ENCODE measurements at regions not wholly inside any gene's neighbourhood (a gene's known extent, or its start where the extent isn't known, plus 50 kb on each side); places are given as distances from the start of the nearest gene placed in this dataset.
"Not testable (repeated sequence)": the region's sequence is repeated elsewhere in the genome, so short reads cannot be mapped to it uniquely, and the experiment has no call there.

DNA sequence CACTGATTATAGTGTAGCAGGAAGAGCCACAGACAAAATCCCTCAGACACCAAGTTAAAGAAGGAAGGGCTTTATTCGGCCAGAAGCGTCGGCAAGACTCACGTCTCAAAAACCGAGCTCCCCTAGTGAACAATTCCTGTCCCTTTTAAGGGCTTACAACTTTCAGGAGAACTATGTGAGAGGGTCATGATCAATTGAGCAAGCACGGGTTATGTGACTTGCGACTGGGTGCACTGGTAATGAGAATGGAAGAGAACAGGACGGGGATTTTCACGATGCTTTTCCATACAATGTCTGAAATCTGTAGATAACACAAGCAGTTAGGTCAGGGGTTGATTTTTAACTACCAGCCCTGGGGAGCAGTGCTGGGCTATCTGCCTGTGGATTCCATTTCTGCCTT, 116.7 kb downstream of the MFAP3L start:
- Mint-ChIP-seq H3K36me3 (no peaks in the 10 kb centered on the region), H3K27ac (no peak overlapping the region), H3K4me1 (peaks cover 2% of the 10 kb centered on the region), H3K4me3 (no peak overlapping the region), H3K27me3 (peaks cover 2% of the 10 kb centered on the region), H3K9me3 (no peaks in the 10 kb centered on the region)
- ATAC-seq (ENCODE audit: low read depth) (no peak), DNase-seq (ENCODE audit: low spot score in 2 of 2) (no peak)

DNA sequence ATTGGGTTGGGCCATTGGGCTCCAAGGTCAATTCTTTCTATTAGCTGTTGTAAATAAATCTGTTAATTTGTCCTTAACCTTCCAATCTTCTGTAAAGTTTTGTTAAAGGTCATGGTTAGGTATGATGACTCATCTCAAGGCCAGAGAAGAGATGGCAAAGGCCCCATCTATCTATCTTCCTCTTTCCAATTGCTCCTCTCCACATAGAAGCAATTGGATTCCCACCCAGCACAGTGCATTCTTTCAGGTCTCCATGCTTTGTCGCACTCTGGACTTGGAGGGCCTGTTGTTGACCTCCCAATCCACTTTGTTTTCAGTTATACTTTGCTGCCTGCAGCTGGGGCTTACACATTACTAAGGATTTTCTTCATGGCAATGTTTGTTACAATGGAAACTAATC, 118.5 kb downstream of the MFAP3L start:
- peaks cover 2% of the 10 kb centered on the region for H3K4me1 Mint-ChIP-seq
- ATAC-seq (ENCODE audit: low read depth) (no peak), DNase-seq (ENCODE audit: low spot score in 2 of 2) (no peak)
- H3K9me3 Mint-ChIP-seq = no peaks in the 10 kb centered on the region
- H3K27me3 Mint-ChIP-seq = peaks cover 7% of the 10 kb centered on the region
- no peak overlapping the region for H3K4me3 Mint-ChIP-seq
- H3K27ac Mint-ChIP-seq = no peak overlapping the region
- H3K36me3 Mint-ChIP-seq = no peaks in the 10 kb centered on the region

DNA sequence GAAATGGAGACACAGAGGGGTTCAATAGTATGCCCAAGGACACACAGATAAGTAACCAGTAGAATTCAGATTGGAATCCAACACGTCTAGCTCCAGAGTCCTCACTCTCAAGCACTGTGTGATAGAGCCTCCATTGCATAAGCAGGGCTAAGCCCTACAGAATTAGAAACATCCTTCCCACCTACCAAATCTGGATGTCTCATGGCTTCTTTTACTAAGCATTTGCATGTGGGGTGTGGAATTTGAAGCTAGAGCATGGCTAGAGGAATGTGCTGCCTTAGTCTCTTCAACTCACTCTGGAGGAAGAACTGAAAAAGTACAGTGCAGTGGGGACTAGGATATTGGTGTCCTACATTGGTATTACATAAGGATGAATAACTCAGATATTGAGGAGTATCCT, 119.4 kb downstream of the MFAP3L start:
- DNase-seq (ENCODE audit: low spot score in 2 of 2) (no peak), ATAC-seq (ENCODE audit: low read depth) (no peak)
- Mint-ChIP-seq H3K27ac (no peak overlapping the region), H3K4me1 (peaks cover 2% of the 10 kb centered on the region), H3K4me3 (no peak overlapping the region), H3K9me3 (no peaks in the 10 kb centered on the region), H3K36me3 (no peaks in the 10 kb centered on the region), H3K27me3 (peaks cover 7% of the 10 kb centered on the region)

DNA sequence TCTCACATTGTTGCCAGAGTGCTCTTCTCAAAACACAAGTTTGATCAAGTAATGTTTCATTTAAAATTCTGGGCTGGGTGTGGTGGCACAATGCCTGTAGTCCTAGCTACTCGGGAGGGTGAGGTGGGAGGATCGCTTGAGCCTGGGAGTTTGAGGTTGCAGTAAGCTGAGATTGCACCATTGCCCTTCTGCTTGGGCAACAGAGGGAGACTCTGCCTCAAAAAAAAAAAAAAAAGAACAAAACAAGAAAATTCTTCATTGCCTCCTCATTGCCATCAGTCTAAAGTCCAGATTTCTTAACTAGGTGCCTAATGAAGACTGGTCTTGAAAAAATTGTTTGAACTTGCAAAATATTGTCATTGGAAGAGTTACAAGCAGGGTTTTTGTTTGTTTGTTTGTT, 120.1 kb downstream of the MFAP3L start:
- H3K9me3 Mint-ChIP-seq = no peaks in the 10 kb centered on the region
- peaks cover 2% of the 10 kb centered on the region for H3K4me1 Mint-ChIP-seq
- H3K27ac Mint-ChIP-seq = no peak overlapping the region
- no peak overlapping the region for H3K4me3 Mint-ChIP-seq
- no peaks in the 10 kb centered on the region for H3K36me3 Mint-ChIP-seq
- peaks cover 7% of the 10 kb centered on the region for H3K27me3 Mint-ChIP-seq
- DNase-seq (ENCODE audit: low spot score in 2 of 2) (no peak), ATAC-seq (ENCODE audit: low read depth) (no peak)

DNA sequence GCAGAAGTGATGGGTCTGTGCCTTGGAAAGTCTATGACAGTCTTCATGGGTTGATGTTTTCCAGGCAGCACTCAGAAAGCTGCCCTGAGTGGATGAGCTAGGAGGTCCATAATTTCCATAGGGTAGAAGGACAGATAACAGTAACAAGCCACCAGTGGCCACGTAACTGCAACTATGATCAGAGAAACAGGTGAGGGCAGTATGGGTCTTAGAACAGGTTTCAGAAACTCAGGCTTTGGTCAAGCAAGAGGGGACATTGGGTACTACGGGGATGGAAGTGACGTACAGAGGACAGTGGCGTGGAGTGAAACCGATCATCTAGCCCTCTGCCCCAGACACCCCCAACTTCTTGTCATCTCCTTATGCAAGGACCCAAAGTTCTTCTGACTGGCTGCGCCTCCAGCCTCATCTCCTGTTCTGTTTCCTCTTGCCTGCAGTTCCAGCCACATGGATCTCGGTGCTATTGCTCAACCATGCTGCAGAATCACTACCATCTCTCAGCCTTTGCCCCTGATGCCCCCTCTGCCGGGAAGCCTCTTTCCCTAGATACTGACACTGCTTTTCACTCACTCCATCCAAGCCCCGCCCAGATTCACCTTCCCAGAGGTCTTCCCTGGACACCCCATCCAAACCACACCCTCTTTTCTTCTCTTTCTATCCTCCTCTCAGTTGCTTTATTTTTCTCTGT, 123.4 kb downstream of the MFAP3L start:
- H3K36me3 Mint-ChIP-seq = no peaks in the 10 kb centered on the region
- peaks cover 5% of the 10 kb centered on the region for H3K27me3 Mint-ChIP-seq
- H3K9me3 Mint-ChIP-seq = peaks cover 5% of the 10 kb centered on the region
- no peak overlapping the region for H3K27ac Mint-ChIP-seq
- ATAC-seq (ENCODE audit: low read depth) (no peak), DNase-seq (ENCODE audit: low spot score in 2 of 2) (no peak)
- no peaks in the 10 kb centered on the region for H3K4me1 Mint-ChIP-seq
- no peak overlapping the region for H3K4me3 Mint-ChIP-seq

DNA sequence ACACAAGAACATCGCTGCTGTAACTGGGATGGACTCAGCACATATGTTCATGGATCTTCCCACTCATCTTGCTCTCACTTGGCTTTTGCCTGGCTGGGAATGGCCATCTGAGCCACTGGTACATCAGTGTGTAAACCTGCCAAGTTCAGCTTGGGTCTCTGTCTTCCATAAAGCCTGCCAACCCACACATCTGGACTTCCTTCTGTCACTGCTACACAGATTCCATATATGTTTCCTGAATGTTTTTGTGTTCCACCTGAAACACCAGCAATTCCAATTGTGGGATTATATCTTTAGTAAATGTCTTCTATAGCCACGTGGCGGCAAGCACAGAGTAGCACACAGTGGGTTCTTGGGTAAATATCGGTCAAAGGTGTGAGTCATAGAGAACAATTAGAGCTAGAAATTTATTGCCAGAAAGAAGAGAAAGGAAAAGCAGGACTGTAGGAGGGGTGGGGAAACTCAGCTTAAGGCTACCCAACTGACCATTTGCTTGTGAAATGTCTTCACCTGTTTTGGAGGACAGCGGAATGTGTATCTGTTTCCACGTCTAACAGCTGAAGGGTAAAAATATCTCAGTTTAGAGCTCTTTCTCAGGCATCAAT, 125.9 kb downstream of the MFAP3L start:
- Mint-ChIP-seq H3K4me1 (no peaks in the 10 kb centered on the region), H3K36me3 (no peaks in the 10 kb centered on the region), H3K9me3 (peaks cover 5% of the 10 kb centered on the region), H3K27ac (no peak overlapping the region), H3K27me3 (peaks cover 5% of the 10 kb centered on the region), H3K4me3 (no peak overlapping the region)
- no peak for DNase-seq (ENCODE audit: low spot score in 2 of 2)
- no peak for ATAC-seq (ENCODE audit: low read depth)

DNA sequence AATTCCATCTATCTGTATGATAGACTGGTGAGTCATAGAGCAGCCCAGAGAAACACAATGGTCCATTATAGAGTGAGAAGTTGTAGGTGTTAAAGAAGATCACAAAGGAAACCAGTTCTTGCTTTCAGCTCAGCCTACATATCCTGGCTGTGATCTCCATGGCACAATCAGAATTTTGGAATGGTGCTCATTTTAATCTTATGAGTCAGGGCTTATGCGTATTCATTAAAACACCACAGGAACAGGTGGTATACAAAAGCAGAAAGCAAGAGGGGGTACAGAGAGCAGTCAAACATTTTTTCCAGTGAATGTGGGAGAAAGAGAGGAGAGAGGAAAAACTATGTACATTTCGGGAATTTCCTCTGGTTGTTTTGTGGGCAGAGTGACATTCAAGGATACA, 126.9 kb downstream of the MFAP3L start:
- Mint-ChIP-seq H3K4me3 (no peak overlapping the region), H3K36me3 (no peaks in the 10 kb centered on the region), H3K27ac (no peak overlapping the region), H3K27me3 (peaks cover 5% of the 10 kb centered on the region), H3K9me3 (peaks cover 5% of the 10 kb centered on the region), H3K4me1 (no peaks in the 10 kb centered on the region)
- ATAC-seq (ENCODE audit: low read depth) (no peak), DNase-seq (ENCODE audit: low spot score in 2 of 2) (no peak)

DNA sequence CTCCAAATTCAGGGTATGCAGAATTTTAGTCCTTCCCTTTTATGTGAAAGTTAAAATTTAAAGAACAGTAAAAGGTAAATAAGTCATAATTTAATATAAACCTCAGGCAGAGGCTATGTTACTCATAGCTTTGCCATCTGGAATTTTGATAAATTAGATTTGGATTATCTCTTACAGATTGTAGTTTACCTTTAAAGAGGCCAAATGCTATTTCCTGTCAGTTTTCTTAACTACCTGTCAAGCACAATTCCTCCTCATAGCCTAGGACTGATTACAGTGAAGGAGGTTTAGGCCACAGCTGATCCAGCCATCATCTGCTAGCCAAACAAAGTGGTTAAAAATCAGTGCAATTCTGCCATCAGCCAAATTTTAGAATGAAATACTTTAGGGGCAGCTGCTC, 128.1 kb downstream of the MFAP3L start:
- no peak for DNase-seq (ENCODE audit: low spot score in 2 of 2)
- H3K9me3 Mint-ChIP-seq = peaks cover 5% of the 10 kb centered on the region
- no peaks in the 10 kb centered on the region for H3K36me3 Mint-ChIP-seq
- no peak for ATAC-seq (ENCODE audit: low read depth)
- no peaks in the 10 kb centered on the region for H3K4me1 Mint-ChIP-seq
- H3K4me3 Mint-ChIP-seq = no peak overlapping the region
- no peak overlapping the region for H3K27ac Mint-ChIP-seq
- H3K27me3 Mint-ChIP-seq = peaks cover 2% of the 10 kb centered on the region

DNA sequence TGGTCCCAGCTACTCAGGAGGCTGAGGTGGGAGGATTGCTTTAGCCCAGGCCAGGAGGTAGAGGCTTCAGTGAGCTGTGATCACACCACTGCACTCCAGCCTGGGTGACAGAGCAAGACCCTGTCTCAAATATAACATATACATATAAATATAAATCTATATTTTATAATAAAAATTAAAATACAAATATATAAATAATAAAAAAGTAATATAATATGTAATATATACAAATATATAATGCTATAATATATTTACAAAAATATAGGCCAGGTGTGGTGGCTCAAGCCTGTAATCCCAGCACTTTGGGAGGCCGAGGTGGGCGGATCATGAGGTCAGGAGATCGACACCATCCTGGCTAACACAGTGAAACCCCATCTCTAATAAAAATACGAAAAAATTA, 131.4 kb downstream of the MFAP3L start:
- H3K27me3 Mint-ChIP-seq; DNase-seq (ENCODE audit: low spot score in 2 of 2); H3K4me3 Mint-ChIP-seq; H3K36me3 Mint-ChIP-seq; H3K4me1 Mint-ChIP-seq; H3K9me3 Mint-ChIP-seq; H3K27ac Mint-ChIP-seq; ATAC-seq (ENCODE audit: low read depth): not testable (repeated sequence)

DNA sequence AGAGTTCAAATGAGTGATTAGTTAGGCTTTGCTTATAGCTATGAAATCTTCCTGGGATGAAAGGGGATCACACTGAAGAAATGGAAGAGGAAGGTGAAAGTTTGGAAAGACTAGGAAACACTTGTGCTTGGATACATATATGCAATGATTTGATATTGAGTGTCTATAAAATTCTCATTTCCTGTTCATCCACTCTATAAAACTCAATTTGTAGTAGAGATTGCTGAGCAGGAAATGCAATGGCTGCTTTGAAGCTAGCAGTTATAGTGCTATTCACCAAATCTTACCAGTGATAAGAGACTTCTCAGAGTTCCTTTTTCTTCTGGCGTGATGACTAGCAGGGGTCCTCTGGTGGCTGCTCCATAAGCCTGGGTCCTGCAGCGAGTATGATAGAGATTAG, 128.1 kb upstream of the HPF1 start:
- H3K4me1 Mint-ChIP-seq = no peaks in the 10 kb centered on the region
- H3K27ac Mint-ChIP-seq = no peak overlapping the region
- peaks cover 3% of the 10 kb centered on the region for H3K9me3 Mint-ChIP-seq
- H3K4me3 Mint-ChIP-seq = no peak overlapping the region
- H3K27me3 Mint-ChIP-seq = peaks cover 3% of the 10 kb centered on the region
- DNase-seq (ENCODE audit: low spot score in 2 of 2) (no peak), ATAC-seq (ENCODE audit: low read depth) (no peak)
- no peaks in the 10 kb centered on the region for H3K36me3 Mint-ChIP-seq

DNA sequence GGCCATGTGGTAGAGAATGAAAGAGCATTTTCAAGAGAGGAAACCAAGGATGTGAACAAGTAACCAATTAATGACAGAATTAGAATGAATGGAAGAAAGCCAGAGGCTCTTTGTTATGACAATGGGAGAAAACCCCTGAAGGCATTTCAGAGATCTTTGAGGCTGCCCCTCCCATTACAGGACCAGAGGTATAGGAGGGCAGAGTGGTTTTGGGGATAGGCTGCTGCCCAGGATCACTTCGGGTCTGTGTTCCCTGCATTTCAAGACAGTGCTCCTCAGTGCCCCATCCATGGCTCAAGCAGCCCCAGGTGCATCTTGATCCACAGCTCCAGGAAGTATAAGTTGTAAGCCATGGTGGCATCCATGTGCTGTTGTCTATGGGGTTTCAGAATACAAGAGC, 124.0 kb upstream of the HPF1 start:
- DNase-seq (ENCODE audit: low spot score in 2 of 2) (no peak), ATAC-seq (ENCODE audit: low read depth) (no peak)
- Mint-ChIP-seq H3K27me3 (peaks cover 9% of the 10 kb centered on the region), H3K9me3 (no peaks in the 10 kb centered on the region), H3K4me1 (no peaks in the 10 kb centered on the region), H3K27ac (no peak overlapping the region), H3K36me3 (no peaks in the 10 kb centered on the region), H3K4me3 (no peak overlapping the region)

DNA sequence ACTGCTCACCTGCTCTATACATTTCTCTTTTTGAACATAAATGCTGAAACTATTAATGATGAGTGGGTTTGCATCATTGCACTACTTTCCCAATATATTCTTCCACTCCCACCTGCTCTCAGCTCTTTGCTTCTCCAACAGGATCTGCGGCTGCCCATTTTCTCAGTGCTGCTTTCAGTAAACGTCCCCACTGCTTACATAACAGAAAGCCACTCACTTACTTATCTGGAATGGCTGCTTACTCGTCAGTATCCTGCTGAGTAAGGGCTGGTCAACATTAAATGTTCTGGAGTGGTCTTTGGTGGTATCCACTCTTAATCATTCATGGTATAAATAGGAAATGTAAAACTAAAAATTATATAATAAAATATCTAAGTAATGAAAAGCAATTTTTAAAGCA, 112.8 kb upstream of the HPF1 start:
- Mint-ChIP-seq H3K4me1 (no peaks in the 10 kb centered on the region), H3K27ac (no peak overlapping the region), H3K27me3 (peaks cover 2% of the 10 kb centered on the region), H3K9me3 (no peaks in the 10 kb centered on the region), H3K36me3 (no peaks in the 10 kb centered on the region), H3K4me3 (no peak overlapping the region)
- DNase-seq (ENCODE audit: low spot score in 2 of 2) (no peak), ATAC-seq (ENCODE audit: low read depth) (no peak)

DNA sequence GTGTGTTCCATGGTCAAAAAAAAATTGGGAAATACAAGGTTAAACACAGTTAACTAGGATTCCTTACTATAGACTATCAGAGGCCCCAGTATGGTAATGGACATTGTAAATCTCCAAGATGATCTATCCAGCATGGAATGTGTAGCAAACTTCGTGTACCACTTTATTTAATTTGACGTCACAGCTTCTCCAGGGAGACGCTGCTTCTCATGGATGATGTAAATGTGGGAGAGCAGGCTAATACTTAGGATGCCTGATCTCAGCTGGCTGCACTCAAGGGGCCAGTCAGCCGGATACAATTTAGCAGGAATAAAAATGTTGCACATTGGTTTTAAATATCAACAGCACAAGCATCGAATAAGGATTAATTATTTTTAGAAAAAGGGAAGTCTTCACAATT, 111.7 kb upstream of the HPF1 start:
- Mint-ChIP-seq H3K27me3 (peaks cover 4% of the 10 kb centered on the region), H3K4me3 (no peak overlapping the region), H3K9me3 (no peaks in the 10 kb centered on the region), H3K36me3 (no peaks in the 10 kb centered on the region), H3K4me1 (no peaks in the 10 kb centered on the region), H3K27ac (no peak overlapping the region)
- ATAC-seq (ENCODE audit: low read depth) = no peak
- no peak for DNase-seq (ENCODE audit: low spot score in 2 of 2)

DNA sequence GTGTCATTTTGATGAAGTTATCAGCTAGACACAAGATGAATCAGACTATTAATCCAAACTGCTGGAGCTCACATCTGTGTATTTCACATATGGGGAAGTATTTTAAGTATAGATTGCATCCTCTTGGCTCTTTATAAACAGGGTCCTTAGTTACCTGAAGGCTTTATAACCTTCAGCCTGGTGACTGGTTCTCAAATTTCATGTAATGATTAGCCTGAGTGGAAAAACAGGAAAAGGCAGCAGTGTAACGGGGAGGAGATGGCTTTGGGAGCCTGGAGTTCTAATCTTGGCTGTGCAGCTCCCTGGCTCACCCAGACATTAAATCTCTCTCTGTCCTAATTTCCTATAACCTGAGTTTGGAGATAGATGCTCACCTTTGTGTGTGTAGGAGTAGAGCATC, 103.8 kb upstream of the HPF1 start:
- Mint-ChIP-seq H3K9me3 (no peaks in the 10 kb centered on the region), H3K4me1 (no peaks in the 10 kb centered on the region), H3K27me3 (peaks cover 3% of the 10 kb centered on the region), H3K27ac (no peak overlapping the region), H3K36me3 (no peaks in the 10 kb centered on the region), H3K4me3 (no peak overlapping the region)
- ATAC-seq (ENCODE audit: low read depth) = no peak
- no peak for DNase-seq (ENCODE audit: low spot score in 2 of 2)
